Endothelial cell of umbilical vein (primary cell): ENCODE measurements at regions not wholly inside any gene's neighbourhood (a gene's known extent, or its start where the extent isn't known, plus 50 kb on each side); places are given as distances from the start of the nearest gene placed in this dataset.

ENCODE experiments used
- BruUV-seq: library from RNA; stranded (reverse); fragments of 400-500 nt; replicated peaks from 2 replicates; lab custom pipeline; 2021; lab: Mats Ljungman, UMichigan
- CTCF ChIA-PET: fragments of 300-600, 350-600 bp; sonication (Branson Sonifier 250); formaldehyde crosslinking; loops from one replicate; lab custom pipeline; 2021; ENCODE audit warnings: antibody characterized with exemption, inconsistent platforms; lab: Charles Lee
- POLR2A ChIA-PET: fragments of 300-600, 350-600 bp; sonication (Branson Sonifier 250); formaldehyde crosslinking; loops from one replicate; lab custom pipeline; 2021; ENCODE audit warnings: antibody characterized with exemption, inconsistent platforms; lab: Charles Lee
- DNase-seq: peaks from one replicate; pipeline ENCODE4 v3.0.0-alpha.2; 2011; ENCODE audit warnings: low read depth, low spot score
- FAIRE-seq: peaks from 2 replicates; lab custom pipeline; 2011; peaks lifted over from hg19 to GRCh38; lab: Jason Lieb, UNC
- H2AFZ ChIP-seq: 2 replicates; pipeline ENCODE4 v1.6.0; 2012; ENCODE audit warnings: low read depth, low read length, control low read depth, inconsistent platforms
- H3K27ac ChIP-seq: 2 replicates; pipeline ENCODE4 v1.5.1; 2011; ENCODE audit warnings: low read depth, mild to moderate bottlenecking, control low read depth, low read length, moderate library complexity; ENCODE audit not compliant: insufficient read depth
- H3K27me3 ChIP-seq, 2 experiments: 2 replicates each; pipeline versions ENCODE4 v1.6.0 to v1.6.1; 2011; ENCODE audit warnings: low read length in 2 of 2, mixed read lengths in 1 of 2; ENCODE audit not compliant: control insufficient read depth in 2 of 2, insufficient read depth in 2 of 2
- H3K36me3 ChIP-seq, 2 experiments: 2 replicates in 1 of 2; 3 replicates in 1 of 2; pipeline ENCODE4 v1.5.1; 2011; ENCODE audit warnings: low read length in 2 of 2, mild to moderate bottlenecking in 1 of 2, moderate library complexity in 1 of 2; ENCODE audit not compliant: control insufficient read depth in 2 of 2, insufficient read depth in 2 of 2; ENCODE audit errors: extremely low read depth in 1 of 2
- H3K4me1 ChIP-seq: 3 replicates; pipeline ENCODE4 v1.5.1; 2011; ENCODE audit warnings: mild to moderate bottlenecking, low read length; ENCODE audit not compliant: control insufficient read depth, insufficient read depth; ENCODE audit errors: extremely low read depth
- H3K4me2 ChIP-seq: 2 replicates; pipeline ENCODE4 v1.6.1; 2011; ENCODE audit warnings: low read length, control low read depth, mixed read lengths; ENCODE audit not compliant: insufficient read depth
- H3K4me3 ChIP-seq, 3 experiments: fragments of 200-600 bp in 1 of 3; sonication (generic), shearing (Covaris generic) in 1 of 3; replicated peaks in 1 of 3; 2 replicates each; pipeline ENCODE4 v1.5.1; 2011 to 2016; ENCODE audit warnings: control low read depth in 3 of 3, low read length in 3 of 3, mild to moderate bottlenecking in 2 of 3, inconsistent platforms in 1 of 3, low read depth in 1 of 3, moderate library complexity in 1 of 3; ENCODE audit not compliant: insufficient read depth in 1 of 3
- H3K79me2 ChIP-seq: 2 replicates; pipeline ENCODE4 v1.6.0; 2012; ENCODE audit warnings: low read length, inconsistent platforms; ENCODE audit not compliant: control insufficient read depth, insufficient read depth
- H3K9ac ChIP-seq: replicated peaks from 2 replicates; pipeline ENCODE3; 2011; ENCODE audit warnings: low read length, control low read depth; ENCODE audit not compliant: insufficient read depth; ENCODE audit errors: extremely low read depth
- H3K9me1 ChIP-seq: replicated peaks from 3 replicates; pipeline ENCODE4 v1.6.0; 2011; ENCODE audit warnings: mild to moderate bottlenecking, low read length; ENCODE audit not compliant: control insufficient read depth, insufficient read depth; ENCODE audit errors: extremely low read depth
- H3K9me3 ChIP-seq: replicated peaks from 2 replicates; pipeline ENCODE4 v1.5.1; 2012; ENCODE audit warnings: low read length, inconsistent platforms; ENCODE audit not compliant: control insufficient read depth, insufficient read depth
- H4K20me1 ChIP-seq: replicated peaks from 2 replicates; pipeline ENCODE3; 2011; ENCODE audit warnings: mild to moderate bottlenecking, low read length; ENCODE audit not compliant: control insufficient read depth, insufficient read depth; ENCODE audit errors: extremely low read depth
- EZH2 ChIP-seq: IDR thresholded peaks from 2 replicates; pipeline ENCODE4 v1.6.1; 2012; ENCODE audit warnings: borderline replicate concordance, low read depth, mild to moderate bottlenecking, moderate library complexity, low read length, inconsistent platforms; ENCODE audit not compliant: severe bottlenecking
- FOS ChIP-seq: IDR thresholded peaks from 2 replicates; pipeline ENCODE4 v1.6.1; 2011; ENCODE audit warnings: mild to moderate bottlenecking, low read length, moderate library complexity, borderline replicate concordance; ENCODE audit not compliant: insufficient read depth
- GATA2 ChIP-seq: IDR thresholded peaks from 2 replicates; pipeline ENCODE4 v1.7.0; 2011; ENCODE audit warnings: low read depth, mild to moderate bottlenecking, moderate library complexity, mixed read lengths, low read length; ENCODE audit not compliant: insufficient read length, insufficient read depth
- MYC ChIP-seq: IDR thresholded peaks from one replicate; pipeline ENCODE4 v1.6.1; 2011; ENCODE audit warnings: mild to moderate bottlenecking, low read depth, low read length
- POLR2A ChIP-seq: IDR thresholded peaks from 2 replicates; pipeline ENCODE4 v1.6.1; 2012; ENCODE audit warnings: low read depth, mild to moderate bottlenecking, control low read depth, low read length
- POLR2AphosphoS5 ChIP-seq: IDR thresholded peaks from 2 replicates; pipeline ENCODE4 v1.6.1; 2012; ENCODE audit warnings: low read depth, mild to moderate bottlenecking, control low read depth, low read length, moderate library complexity; ENCODE audit not compliant: insufficient read depth
- dilution Hi-C: fragments of 300-500 bp; cut with MboI; formaldehyde crosslinking; loops from one replicate; pipeline ENCODE4 v1.15.0; 2019; ENCODE audit warnings: low sequenced_read_pairs; ENCODE audit not compliant: extremely low pct_ligation_motif_present
- intact Hi-C: fragments of 100-400 bp; cut with micrococcal nuclease; formaldehyde crosslinking; loops from one replicate; pipeline ENCODE4 v1.10.0; 2022
- TF ChIP-seq, protein P1 (sequence below), 2 donors: IDR thresholded peaks; 1 replicate in 1 of 2; 2 replicates in 1 of 2; pipeline ENCODE4 v1.5.1; 2011; ENCODE audit warnings: low read length in 2 of 2, mild to moderate bottlenecking in 2 of 2, moderate library complexity in 2 of 2, control low read depth in 1 of 2, inconsistent platforms in 1 of 2, low read depth in 1 of 2; ENCODE audit not compliant: insufficient read depth in 1 of 2; ENCODE audit errors: extremely low read depth in 1 of 2

DNA sequence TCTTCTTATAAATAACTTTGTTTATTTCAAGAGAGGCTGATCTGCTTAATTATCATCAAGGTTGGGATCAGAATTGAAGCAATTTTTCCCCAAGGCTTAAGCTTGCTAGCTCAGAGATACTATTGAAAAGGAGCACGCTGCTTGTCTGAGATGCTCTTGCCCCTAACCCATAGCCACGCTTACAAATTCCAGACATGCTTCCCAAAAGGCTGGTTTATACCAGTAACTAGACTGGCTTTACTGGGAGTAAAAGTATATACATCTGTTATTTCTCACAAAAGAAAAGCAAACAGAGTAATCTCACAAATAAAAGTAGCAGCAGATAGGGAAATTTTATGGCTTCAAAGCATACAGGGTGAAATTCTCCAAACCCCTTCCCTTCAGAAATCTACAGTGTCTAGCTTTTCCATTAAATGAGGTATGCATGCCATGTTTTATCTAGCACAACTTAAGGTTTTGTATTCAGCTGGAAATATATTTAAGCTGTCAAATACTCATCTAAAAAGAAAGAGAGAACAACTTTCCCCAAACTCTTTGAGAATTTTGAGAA, 163.2 kb upstream of the TRPC7 start:
- dilution Hi-C loops, result no loop called here
- no peaks in the 10 kb centered on the region for H3K9me1 ChIP-seq
- no peak overlapping the region for H3K9ac ChIP-seq
- H3K4me2 ChIP-seq, result peak overlapping the region; percentile 42
- no peaks in the 10 kb centered on the region for H3K9me3 ChIP-seq
- TF ChIP-seq MYC (no peak), POLR2A (no peak), FOS (no peak), EZH2 (no peak), GATA2 (no peak), POLR2AphosphoS5 (no peak)
- TF ChIP-seq, protein P1, sequence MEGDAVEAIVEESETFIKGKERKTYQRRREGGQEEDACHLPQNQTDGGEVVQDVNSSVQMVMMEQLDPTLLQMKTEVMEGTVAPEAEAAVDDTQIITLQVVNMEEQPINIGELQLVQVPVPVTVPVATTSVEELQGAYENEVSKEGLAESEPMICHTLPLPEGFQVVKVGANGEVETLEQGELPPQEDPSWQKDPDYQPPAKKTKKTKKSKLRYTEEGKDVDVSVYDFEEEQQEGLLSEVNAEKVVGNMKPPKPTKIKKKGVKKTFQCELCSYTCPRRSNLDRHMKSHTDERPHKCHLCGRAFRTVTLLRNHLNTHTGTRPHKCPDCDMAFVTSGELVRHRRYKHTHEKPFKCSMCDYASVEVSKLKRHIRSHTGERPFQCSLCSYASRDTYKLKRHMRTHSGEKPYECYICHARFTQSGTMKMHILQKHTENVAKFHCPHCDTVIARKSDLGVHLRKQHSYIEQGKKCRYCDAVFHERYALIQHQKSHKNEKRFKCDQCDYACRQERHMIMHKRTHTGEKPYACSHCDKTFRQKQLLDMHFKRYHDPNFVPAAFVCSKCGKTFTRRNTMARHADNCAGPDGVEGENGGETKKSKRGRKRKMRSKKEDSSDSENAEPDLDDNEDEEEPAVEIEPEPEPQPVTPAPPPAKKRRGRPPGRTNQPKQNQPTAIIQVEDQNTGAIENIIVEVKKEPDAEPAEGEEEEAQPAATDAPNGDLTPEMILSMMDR (IDR thresholded peaks at IDR 0.05; ENCODE audit: extremely low read depth in 1 of 2, insufficient read depth in 1 of 2, low read depth in 1 of 2, low read length in 2 of 2), result no peak
- CTCF ChIA-PET, result interaction anchor here (1.0 to 1.6 kb wide), 4 partner anchors 9 to 157 kb away, joined by 3 to 4 read pairs (median 3); no protein-coding TSS in a partner anchor
- no TSS peak for BruUV-seq
- DNase-seq (no peak), FAIRE-seq (no peak)
- no peak overlapping the region for H3K4me3 ChIP-seq
- no peak overlapping the region for H3K27ac ChIP-seq
- no peak overlapping the region for H2AFZ ChIP-seq
- H3K79me2 ChIP-seq, result no peaks in the 10 kb centered on the region
- POLR2A ChIA-PET, result no interaction called here
- intact Hi-C loops, result no loop called here
- H4K20me1 ChIP-seq, result no peaks in the 10 kb centered on the region
- no peaks in the 10 kb centered on the region for H3K36me3 ChIP-seq
- H3K4me1 ChIP-seq, result peaks cover 10% of the 10 kb centered on the region
- no peaks in the 10 kb centered on the region for H3K27me3 ChIP-seq
